OCI-LY7 (cell line): ENCODE measurements at regions not wholly inside any gene's neighbourhood (a gene's known extent, or its start where the extent isn't known, plus 50 kb on each side); places are given as distances from the start of the nearest gene placed in this dataset.

Experiments used
- BruUV-seq: library from RNA; stranded (reverse); fragments of 400-500 nt; replicated peaks from 2 replicates; lab custom pipeline; 2021; lab: Mats Ljungman, UMichigan
- CTCF ChIA-PET: fragments of 300-600 bp; sonication (Branson Sonifier 250); formaldehyde crosslinking; loops from one replicate; lab custom pipeline; 2022; ENCODE audit warnings: antibody characterized with exemption; ENCODE audit not compliant: unreplicated experiment; lab: Charles Lee
- POLR2A ChIA-PET: fragments of 300-600 bp; sonication (Branson Sonifier 250); formaldehyde crosslinking; loops from one replicate; lab custom pipeline; 2022; ENCODE audit warnings: antibody characterized with exemption; lab: Charles Lee
- DNase-seq: peaks from one replicate; pipeline ENCODE4 v3.0.0-alpha.2; 2015; ENCODE audit warnings: low spot score
- H2AFZ ChIP-seq: fragments of 200-600 bp; sonication (generic), shearing (Covaris generic); 2 replicates; pipeline ENCODE4 v1.6.1; 2014; ENCODE audit warnings: mild to moderate bottlenecking, antibody characterized with exemption, low read length, moderate library complexity
- H3K27ac ChIP-seq: fragments of 200-600 bp; sonication (generic); 2 replicates; pipeline ENCODE4 v1.5.1; 2014; ENCODE audit warnings: mixed run types, low read depth, mild to moderate bottlenecking, moderate library complexity, low read length, inconsistent platforms; ENCODE audit not compliant: poor library complexity, severe bottlenecking
- H3K36me3 ChIP-seq: fragments of 200-600 bp; sonication (generic); 2 replicates; pipeline ENCODE4 v1.6.1; 2014; ENCODE audit warnings: mild to moderate bottlenecking, antibody characterized with exemption, low read length, moderate library complexity, mixed read lengths; ENCODE audit not compliant: insufficient read depth
- H3K4me1 ChIP-seq: fragments of 200-600 bp; sonication (generic); 2 replicates; pipeline ENCODE4 v1.5.1; 2014; ENCODE audit warnings: mild to moderate bottlenecking, low read length; ENCODE audit not compliant: insufficient read depth, poor library complexity, severe bottlenecking
- H3K4me2 ChIP-seq: fragments of 200-600 bp; sonication (generic); 2 replicates; pipeline ENCODE4 v1.6.1; 2014; ENCODE audit warnings: mild to moderate bottlenecking, low read length
- H3K4me3 ChIP-seq: fragments of 200-600 bp; sonication (generic); 2 replicates; pipeline ENCODE4 v1.5.1; 2014; ENCODE audit warnings: mild to moderate bottlenecking, low read depth, low read length; ENCODE audit not compliant: poor library complexity, severe bottlenecking
- H3K79me2 ChIP-seq: fragments of 200-600 bp; sonication (generic); 2 replicates; pipeline ENCODE4 v1.6.1; 2016; ENCODE audit warnings: low read depth, mild to moderate bottlenecking, low read length, moderate library complexity, mixed read lengths; ENCODE audit not compliant: insufficient read depth
- H3K9me2 ChIP-seq: fragments of 200-600 bp; sonication (generic); 2 replicates; pipeline ENCODE4 v1.6.1; 2016; ENCODE audit warnings: mild to moderate bottlenecking, low read length, mixed read lengths; ENCODE audit not compliant: insufficient read depth
- H3K9me3 ChIP-seq: fragments of 200-600 bp; sonication (generic); 2 replicates; pipeline ENCODE4 v1.6.1; 2014; ENCODE audit warnings: mild to moderate bottlenecking, mixed run types, low read length, mixed read lengths
- H4K20me1 ChIP-seq: fragments of 200-600 bp; sonication (generic); 2 replicates; pipeline ENCODE4 v1.6.1; 2014; ENCODE audit warnings: mild to moderate bottlenecking, antibody characterized with exemption, low read length, moderate library complexity, mixed read lengths; ENCODE audit not compliant: insufficient read depth
- EZH2phosphoT487 ChIP-seq: fragments of 200-600 bp; sonication (generic); IDR thresholded peaks from 2 replicates; pipeline ENCODE4 v1.6.1; 2018; ENCODE audit warnings: low read depth, borderline replicate concordance, mild to moderate bottlenecking, mixed run types, antibody characterized with exemption, low read length, moderate library complexity, mixed read lengths
- intact Hi-C: fragments of 100-400 bp; cut with micrococcal nuclease; formaldehyde crosslinking; loops from one replicate; pipeline ENCODE4 v1.10.0; 2022; ENCODE audit not compliant: unreplicated experiment
- TF ChIP-seq, protein P1 (sequence below): fragments of 200-600 bp; sonication (generic); conservative IDR thresholded peaks from 2 replicates; pipeline ENCODE4 v1.5.1; 2014; ENCODE audit warnings: mild to moderate bottlenecking, antibody characterized with exemption, low read length, moderate library complexity, mixed read lengths

GRCh38 chr5:23302438-23302837, 205.0 kb upstream of the PRDM9 start:
- Histone ChIP-seq H3K9me3 (no peaks in the 10 kb centered on the region), H3K4me3 (no peak overlapping the region), H3K4me2 (no peak overlapping the region), H2AFZ (no peak overlapping the region), H3K27ac (no peak overlapping the region), H3K4me1 (no peaks in the 10 kb centered on the region), H3K36me3 (no peaks in the 10 kb centered on the region), H3K79me2 (no peaks in the 10 kb centered on the region), H3K9me2 (no peaks in the 10 kb centered on the region), H4K20me1 (no peaks in the 10 kb centered on the region)
- POLR2A ChIA-PET, result interaction anchor here (0.6 kb wide), 1 partner anchor 196 kb away, joined by 3 read pairs; no protein-coding TSS in a partner anchor
- no peak for DNase-seq
- CTCF ChIA-PET, result no interaction called here
- intact Hi-C loops, result no loop called here
- TF ChIP-seq, protein P1, sequence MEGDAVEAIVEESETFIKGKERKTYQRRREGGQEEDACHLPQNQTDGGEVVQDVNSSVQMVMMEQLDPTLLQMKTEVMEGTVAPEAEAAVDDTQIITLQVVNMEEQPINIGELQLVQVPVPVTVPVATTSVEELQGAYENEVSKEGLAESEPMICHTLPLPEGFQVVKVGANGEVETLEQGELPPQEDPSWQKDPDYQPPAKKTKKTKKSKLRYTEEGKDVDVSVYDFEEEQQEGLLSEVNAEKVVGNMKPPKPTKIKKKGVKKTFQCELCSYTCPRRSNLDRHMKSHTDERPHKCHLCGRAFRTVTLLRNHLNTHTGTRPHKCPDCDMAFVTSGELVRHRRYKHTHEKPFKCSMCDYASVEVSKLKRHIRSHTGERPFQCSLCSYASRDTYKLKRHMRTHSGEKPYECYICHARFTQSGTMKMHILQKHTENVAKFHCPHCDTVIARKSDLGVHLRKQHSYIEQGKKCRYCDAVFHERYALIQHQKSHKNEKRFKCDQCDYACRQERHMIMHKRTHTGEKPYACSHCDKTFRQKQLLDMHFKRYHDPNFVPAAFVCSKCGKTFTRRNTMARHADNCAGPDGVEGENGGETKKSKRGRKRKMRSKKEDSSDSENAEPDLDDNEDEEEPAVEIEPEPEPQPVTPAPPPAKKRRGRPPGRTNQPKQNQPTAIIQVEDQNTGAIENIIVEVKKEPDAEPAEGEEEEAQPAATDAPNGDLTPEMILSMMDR, result no peak
- no peak for TF ChIP-seq EZH2phosphoT487
- BruUV-seq, result no TSS peak

- Histone ChIP-seq H3K4me3 (no peak overlapping the region), H3K4me2 (no peak overlapping the region), H2AFZ (no peak overlapping the region), H3K79me2 (no peaks in the 10 kb centered on the region), H3K36me3 (no peaks in the 10 kb centered on the region), H3K4me1 (no peaks in the 10 kb centered on the region), H4K20me1 (no peaks in the 10 kb centered on the region), H3K9me2 (no peaks in the 10 kb centered on the region), H3K9me3 (no peaks in the 10 kb centered on the region), H3K27ac (no peak overlapping the region)
- DNase-seq, result no peak
- POLR2A ChIA-PET, result no interaction called here
- no TSS peak for BruUV-seq
- CTCF ChIA-PET, result no interaction called here
- TF ChIP-seq, protein P1, result no peak
- TF ChIP-seq EZH2phosphoT487, result no peak
- intact Hi-C loops, result no loop called here
These were observed 218.2 kb upstream of the PRDM9 start for GRCh38 chr5:23289162-23289561.

- no peaks in the 10 kb centered on the region for H3K36me3 ChIP-seq
- no peaks in the 10 kb centered on the region for H3K79me2 ChIP-seq
- H3K4me1 ChIP-seq, result no peaks in the 10 kb centered on the region
- DNase-seq, result no peak
- POLR2A ChIA-PET, result interaction anchor here (0.6 kb wide), 1 partner anchor 1876 kb away, joined by 3 read pairs; no protein-coding TSS in a partner anchor
- H4K20me1 ChIP-seq, result no peaks in the 10 kb centered on the region
- H3K4me2 ChIP-seq, result no peak overlapping the region
- no peak overlapping the region for H3K27ac ChIP-seq
- H3K9me2 ChIP-seq, result no peaks in the 10 kb centered on the region
- H3K9me3 ChIP-seq, result no peaks in the 10 kb centered on the region
- BruUV-seq, result no TSS peak
- CTCF ChIA-PET, result no interaction called here
- no peak overlapping the region for H2AFZ ChIP-seq
- no peak for TF ChIP-seq EZH2phosphoT487
- no peak overlapping the region for H3K4me3 ChIP-seq
- intact Hi-C loops, result no loop called here
These were observed 222.8 kb upstream of the PRDM9 start for GRCh38 chr5:23284656-23285055.
